ENCODE measurements at regions not wholly inside any gene's neighbourhood (a gene's known extent, or its start where the extent isn't known, plus 50 kb on each side); places are given as distances from the start of the nearest gene placed in this dataset.

GRCh38 chr6:21750575-21750974 is 157.0 kb downstream of the SOX4 start:
- no peak for DNase-seq (ENCODE audit: low spot score)
- TF ChIP-seq CTCF (IDR thresholded peaks at IDR 0.05; ENCODE audit: poor library complexity, severe bottlenecking), result no peak
- Histone ChIP-seq H3K27ac (ENCODE audit: poor library complexity, severe bottlenecking) (no peak overlapping the region), H3K27me3 (ENCODE audit: insufficient read depth, poor library complexity, severe bottlenecking) (no peaks in the 10 kb centered on the region), H3K4me1 (ENCODE audit: insufficient read depth, poor library complexity, severe bottlenecking) (peaks cover 54% of the 10 kb centered on the region), H3K36me3 (ENCODE audit: low read depth) (no peaks in the 10 kb centered on the region), H3K4me3 (ENCODE audit: severe bottlenecking) (no peak overlapping the region), H3K9me3 (ENCODE audit: severe bottlenecking) (no peaks in the 10 kb centered on the region)
- no peak for ATAC-seq (ENCODE audit: low read depth)

- Histone ChIP-seq H3K4me3 (ENCODE audit: severe bottlenecking) (no peak overlapping the region), H3K27ac (ENCODE audit: poor library complexity, severe bottlenecking) (peak overlapping the region; percentile 78), H3K9me3 (ENCODE audit: severe bottlenecking) (no peaks in the 10 kb centered on the region), H3K36me3 (ENCODE audit: low read depth) (no peaks in the 10 kb centered on the region), H3K27me3 (ENCODE audit: insufficient read depth, poor library complexity, severe bottlenecking) (no peaks in the 10 kb centered on the region), H3K4me1 (ENCODE audit: insufficient read depth, poor library complexity, severe bottlenecking) (peaks cover 56% of the 10 kb centered on the region)
- ATAC-seq (ENCODE audit: low read depth) (no peak), DNase-seq (ENCODE audit: low spot score) (no peak)
- TF ChIP-seq CTCF (IDR thresholded peaks at IDR 0.05; ENCODE audit: poor library complexity, severe bottlenecking), result no peak
Measured at GRCh38 chr6:21751608-21752007, 158.1 kb downstream of the SOX4 start.

GRCh38 chr6:21752054-21752811 is 158.7 kb downstream of the SOX4 start:
- Histone ChIP-seq H3K27ac (ENCODE audit: poor library complexity, severe bottlenecking) (peak overlapping the region; percentile 78), H3K4me3 (ENCODE audit: severe bottlenecking) (no peak overlapping the region)

GRCh38 chr6:21753241-21754108 is 159.9 kb downstream of the SOX4 start:
- Histone ChIP-seq H3K27ac (ENCODE audit: poor library complexity, severe bottlenecking) (peak overlapping the region; percentile 78), H3K36me3 (ENCODE audit: low read depth) (no peaks in the 10 kb centered on the region), H3K27me3 (ENCODE audit: insufficient read depth, poor library complexity, severe bottlenecking) (no peaks in the 10 kb centered on the region), H3K4me1 (ENCODE audit: insufficient read depth, poor library complexity, severe bottlenecking) (peaks cover 51% of the 10 kb centered on the region), H3K9me3 (ENCODE audit: severe bottlenecking) (no peaks in the 10 kb centered on the region), H3K4me3 (ENCODE audit: severe bottlenecking) (no peak overlapping the region)
- DNase-seq (ENCODE audit: low spot score) (no peak), ATAC-seq (ENCODE audit: low read depth) (no peak)
- TF ChIP-seq CTCF (IDR thresholded peaks at IDR 0.05; ENCODE audit: poor library complexity, severe bottlenecking), result no peak

More at GRCh38 chr6:21752054-21752811, 158.7 kb downstream of the SOX4 start:
- TF ChIP-seq CTCF (IDR thresholded peaks at IDR 0.05; ENCODE audit: poor library complexity, severe bottlenecking), result no peak
- ATAC-seq (ENCODE audit: low read depth) (no peak), DNase-seq (ENCODE audit: low spot score) (no peak)
- no peaks in the 10 kb centered on the region for H3K27me3 ChIP-seq (ENCODE audit: insufficient read depth, poor library complexity, severe bottlenecking)
- H3K9me3 ChIP-seq (ENCODE audit: severe bottlenecking), result no peaks in the 10 kb centered on the region
- peaks cover 56% of the 10 kb centered on the region for H3K4me1 ChIP-seq (ENCODE audit: insufficient read depth, poor library complexity, severe bottlenecking)
- no peaks in the 10 kb centered on the region for H3K36me3 ChIP-seq (ENCODE audit: low read depth)

All from RWPE2 (cell line).